ENCODE measurements at regions not wholly inside any gene's neighbourhood (a gene's known extent, or its start where the extent isn't known, plus 50 kb on each side); places are given as distances from the start of the nearest gene placed in this dataset.

- H2BK5ac ChIP-seq (ENCODE audit: insufficient read length, low read length), result no peak overlapping the region
- H3K9me3 Mint-ChIP-seq, result no peaks in the 10 kb centered on the region
- no peak overlapping the region for H2AK5ac ChIP-seq (ENCODE audit: insufficient read length, low read length)
- no peak overlapping the region for H3K27ac Mint-ChIP-seq
- no peaks in the 10 kb centered on the region for H3K9me3 ChIP-seq (ENCODE audit: control insufficient read depth, low read depth, low read length)
- H2AFZ ChIP-seq (ENCODE audit: low read length), result no peak overlapping the region
- no peak overlapping the region for H2BK120ac ChIP-seq (ENCODE audit: low read depth, low read length, poor library complexity, severe bottlenecking)
- peaks cover 7% of the 10 kb centered on the region; the same call in 1 of the 2 replicates for H3K4me1 ChIP-seq (ENCODE audit: insufficient read depth, low read length)
- no peak overlapping the region for H2BK15ac ChIP-seq (ENCODE audit: low read depth, low read length)
- H3K4me2 ChIP-seq (ENCODE audit: insufficient read depth, insufficient read length, low read length), result no peak overlapping the region
- no peak overlapping the region for H4K8ac ChIP-seq (replicated peaks; ENCODE audit: insufficient read length, low read depth, low read length)
- H3K79me1 ChIP-seq (ENCODE audit: insufficient read depth, low read depth, low read length, poor library complexity, severe bottlenecking), result no peaks in the 10 kb centered on the region
- no peak overlapping the region for H3K18ac ChIP-seq (ENCODE audit: insufficient read length, low read depth, low read length)
- no peaks in the 10 kb centered on the region for H3K79me2 ChIP-seq (ENCODE audit: insufficient read depth, low read length)
- no peak overlapping the region for H3K4ac ChIP-seq (ENCODE audit: low read depth, low read length)
- H3K4me1 Mint-ChIP-seq, result peaks cover 19 to 26% of the 10 kb centered on the region in 2 experiments
- no peak overlapping the region for H4K5ac ChIP-seq (ENCODE audit: insufficient read length, low read depth, low read length)
- no peak overlapping the region for H3T11ph ChIP-seq (ENCODE audit: low read length)
- WGBS (ENCODE audit: extremely low coverage, insufficient read length, low lambda C conversion rate), result no CpG with 5 or more reads among the region's 8 CpGs
- no peaks in the 10 kb centered on the region for H3K27me3 ChIP-seq (ENCODE audit: insufficient read depth, low read length)
- no peak overlapping the region for H3K14ac ChIP-seq (ENCODE audit: insufficient read depth, low read length)
- no peaks in the 10 kb centered on the region for H3K23me2 ChIP-seq (ENCODE audit: insufficient read length, low read depth, low read length, poor library complexity, severe bottlenecking)
- H3K23ac ChIP-seq (ENCODE audit: insufficient read length, low read depth, low read length), result no peak overlapping the region
- no peak overlapping the region for H3K27ac ChIP-seq (ENCODE audit: insufficient read length, low read depth, low read length)
- H3K56ac ChIP-seq (ENCODE audit: insufficient read length, low read depth, low read length), result no peak overlapping the region
- DNase-seq, result no peak
- no peaks in the 10 kb centered on the region; the same call in 1 of the 2 replicates for H3K27me3 Mint-ChIP-seq (ENCODE audit: low read depth)
- H2BK12ac ChIP-seq (ENCODE audit: insufficient read length, low read depth, low read length), result no peak overlapping the region
- TF ChIP-seq, protein P1, sequence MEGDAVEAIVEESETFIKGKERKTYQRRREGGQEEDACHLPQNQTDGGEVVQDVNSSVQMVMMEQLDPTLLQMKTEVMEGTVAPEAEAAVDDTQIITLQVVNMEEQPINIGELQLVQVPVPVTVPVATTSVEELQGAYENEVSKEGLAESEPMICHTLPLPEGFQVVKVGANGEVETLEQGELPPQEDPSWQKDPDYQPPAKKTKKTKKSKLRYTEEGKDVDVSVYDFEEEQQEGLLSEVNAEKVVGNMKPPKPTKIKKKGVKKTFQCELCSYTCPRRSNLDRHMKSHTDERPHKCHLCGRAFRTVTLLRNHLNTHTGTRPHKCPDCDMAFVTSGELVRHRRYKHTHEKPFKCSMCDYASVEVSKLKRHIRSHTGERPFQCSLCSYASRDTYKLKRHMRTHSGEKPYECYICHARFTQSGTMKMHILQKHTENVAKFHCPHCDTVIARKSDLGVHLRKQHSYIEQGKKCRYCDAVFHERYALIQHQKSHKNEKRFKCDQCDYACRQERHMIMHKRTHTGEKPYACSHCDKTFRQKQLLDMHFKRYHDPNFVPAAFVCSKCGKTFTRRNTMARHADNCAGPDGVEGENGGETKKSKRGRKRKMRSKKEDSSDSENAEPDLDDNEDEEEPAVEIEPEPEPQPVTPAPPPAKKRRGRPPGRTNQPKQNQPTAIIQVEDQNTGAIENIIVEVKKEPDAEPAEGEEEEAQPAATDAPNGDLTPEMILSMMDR (conservative IDR thresholded peaks at IDR 0.05), result no peak
- H4K91ac ChIP-seq (ENCODE audit: insufficient read length, low read depth, low read length), result no peak overlapping the region
- no peak overlapping the region for H3K4me3 Mint-ChIP-seq
- no peaks in the 10 kb centered on the region for H3K36me3 Mint-ChIP-seq (ENCODE audit: insufficient read depth in 1 of 3, low read depth in 3 of 3)
- H4K20me1 ChIP-seq (ENCODE audit: control insufficient read depth, insufficient read depth, insufficient read length), result no peaks in the 10 kb centered on the region
- no peak overlapping the region for H3K9ac ChIP-seq (ENCODE audit: extremely low read depth, insufficient read length, low read length)
- H2BK20ac ChIP-seq (ENCODE audit: low read depth, low read length, poor library complexity, severe bottlenecking), result no peak overlapping the region
These were observed 173.1 kb upstream of the RFC3 start for GRCh38 chr13:33644581-33645543.
